Activated naive CD4-positive, alpha-beta T cell treated with Interleukin-2 at 50 U/mL for 16 hours (primary cell): ENCODE measurements at regions not wholly inside any gene's neighbourhood (a gene's known extent, or its start where the extent isn't known, plus 50 kb on each side); places are given as distances from the start of the nearest gene placed in this dataset.

ENCODE experiments used
- DNase-seq: peaks from one replicate; pipeline ENCODE4 v3.0.0-alpha.2; 2020

DNA sequence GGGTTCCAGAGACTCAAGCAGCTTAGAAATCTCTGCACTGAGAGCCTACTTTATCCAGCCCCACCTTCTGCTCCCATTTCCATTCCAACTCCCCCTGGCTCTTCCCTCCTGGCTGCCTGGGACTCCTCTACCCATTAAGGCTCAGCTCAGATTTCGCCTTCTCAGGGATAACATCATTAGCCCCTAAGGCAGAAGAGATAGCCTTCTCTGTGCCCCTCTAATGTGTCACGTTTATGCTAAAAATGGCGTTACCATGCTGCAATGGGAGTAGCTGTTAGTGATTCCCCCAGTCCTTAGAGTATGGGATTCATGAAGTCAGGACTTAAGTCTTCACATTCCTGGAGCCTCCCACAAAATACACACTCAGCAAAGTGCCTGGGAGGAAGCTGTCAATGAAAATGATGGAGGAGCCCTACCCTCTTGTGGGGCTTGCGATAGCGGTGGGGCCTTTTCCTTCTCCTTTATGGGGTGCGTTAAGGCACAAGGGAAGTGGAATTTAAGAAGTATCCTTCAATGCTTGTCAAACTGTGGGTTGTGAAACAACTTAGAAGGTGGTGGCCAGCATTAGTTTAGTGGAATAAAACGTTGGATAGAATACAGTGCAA is 144.7 kb upstream of the COPS8 start:
- no peak for DNase-seq

DNA sequence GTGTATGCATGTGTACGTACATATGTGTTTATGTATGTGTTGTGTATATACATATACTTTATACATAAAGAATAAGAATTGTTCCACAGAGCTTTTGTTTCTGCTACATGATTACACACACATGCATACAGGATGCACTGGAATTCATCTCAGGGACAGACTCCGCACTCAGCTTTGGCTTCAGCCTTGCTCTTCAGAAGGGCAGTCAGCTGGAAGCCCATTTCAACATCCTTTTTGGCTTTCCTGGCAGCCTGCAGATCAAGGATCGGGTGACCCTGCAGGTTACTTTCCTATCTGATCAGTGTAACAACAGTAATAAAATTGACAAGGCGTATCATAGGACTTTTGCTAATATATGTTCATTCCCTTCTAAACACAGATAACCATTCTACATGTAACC is 144.1 kb upstream of the COPS8 start:
- no peak for DNase-seq

DNA sequence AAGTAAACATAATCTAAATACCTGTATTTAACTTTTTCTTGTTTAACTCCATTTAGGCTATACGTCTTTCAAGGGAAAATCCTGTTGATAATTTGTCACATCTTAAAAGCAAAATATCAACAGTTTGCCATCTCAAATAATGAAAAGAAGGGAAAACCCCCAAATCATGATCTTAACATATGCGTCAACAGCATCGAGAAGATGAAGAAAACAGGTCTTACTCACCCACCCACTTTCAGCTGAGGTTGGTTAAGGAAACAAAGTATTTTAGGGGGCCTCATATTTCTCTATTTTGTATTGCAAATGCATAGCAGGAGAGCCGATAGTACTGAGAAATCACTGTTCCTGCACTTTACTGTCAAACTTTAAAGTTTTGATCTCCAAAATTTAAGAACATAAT is 143.1 kb upstream of the COPS8 start:
- no peak for DNase-seq

DNA sequence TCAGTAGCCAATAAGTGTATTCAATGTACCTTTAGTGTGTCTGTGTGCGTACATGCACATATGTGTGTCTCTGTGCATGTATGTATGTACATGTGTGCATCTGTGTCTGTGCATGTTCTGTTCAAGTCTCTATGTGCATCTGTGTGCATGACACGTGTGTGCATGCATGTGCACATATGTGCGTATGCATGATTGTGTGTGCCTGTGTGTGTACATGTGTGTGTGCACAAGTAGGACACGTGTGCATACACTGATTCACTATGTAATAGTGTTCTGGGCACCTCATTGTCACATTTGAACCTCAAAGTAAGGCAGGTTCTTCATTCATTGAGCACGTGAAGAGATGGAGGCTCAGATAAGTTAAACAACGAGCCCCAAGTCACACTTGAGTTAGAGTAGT is 142.6 kb upstream of the COPS8 start:
- DNase-seq: no peak

DNA sequence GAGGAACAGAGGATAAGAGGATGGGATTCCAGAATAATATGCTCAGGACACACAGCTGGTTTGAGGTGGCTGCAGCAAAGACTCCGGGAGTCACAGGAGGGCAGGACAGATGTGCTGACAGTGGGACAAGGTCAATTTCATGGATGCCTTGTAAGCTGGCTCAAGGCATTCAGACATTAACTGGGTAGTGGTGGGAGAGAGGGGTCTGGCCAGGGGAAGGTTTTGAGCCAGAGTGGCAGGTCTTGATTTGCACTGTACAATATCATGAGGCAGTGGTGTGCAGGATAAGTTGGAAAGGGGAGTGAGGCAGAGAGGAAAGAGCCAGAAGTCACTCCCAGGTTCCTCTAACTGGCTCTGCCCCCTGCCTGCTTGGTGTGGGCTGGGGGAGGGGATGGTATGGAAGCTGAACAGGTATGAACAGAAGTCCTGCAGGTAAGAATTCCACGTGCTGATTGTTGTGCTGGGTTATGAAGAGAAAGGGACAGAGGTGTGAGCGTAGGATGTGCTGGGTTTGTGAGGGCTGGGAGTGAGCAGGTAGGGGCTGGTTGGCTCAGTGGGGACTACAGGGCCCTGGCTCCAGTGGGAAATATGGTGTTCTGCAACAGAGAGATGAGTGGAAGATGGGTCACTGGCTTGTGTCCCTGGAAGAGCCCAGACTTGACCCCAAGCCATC is 141.7 kb upstream of the COPS8 start:
- DNase-seq: no peak

DNA sequence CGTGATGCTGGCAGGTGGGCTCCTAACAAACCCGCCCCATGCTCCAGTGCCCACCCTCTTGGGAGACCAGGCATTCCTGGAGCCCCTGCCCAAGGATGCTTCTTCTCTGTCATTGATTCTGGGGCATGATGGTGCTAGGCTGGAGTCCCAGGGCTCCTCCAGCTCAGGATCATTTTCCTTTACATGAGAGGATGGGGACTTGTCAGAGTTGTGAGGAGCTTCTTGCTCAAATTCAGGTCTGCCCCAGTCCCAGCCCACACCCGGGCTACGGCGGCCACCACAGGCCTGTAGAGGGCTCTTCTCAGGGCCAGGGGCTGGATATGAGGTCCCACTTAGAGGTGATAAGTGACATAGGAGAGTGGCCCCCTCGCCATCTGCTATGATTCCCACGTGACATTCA is 141.1 kb upstream of the COPS8 start:
- no peak for DNase-seq

DNA sequence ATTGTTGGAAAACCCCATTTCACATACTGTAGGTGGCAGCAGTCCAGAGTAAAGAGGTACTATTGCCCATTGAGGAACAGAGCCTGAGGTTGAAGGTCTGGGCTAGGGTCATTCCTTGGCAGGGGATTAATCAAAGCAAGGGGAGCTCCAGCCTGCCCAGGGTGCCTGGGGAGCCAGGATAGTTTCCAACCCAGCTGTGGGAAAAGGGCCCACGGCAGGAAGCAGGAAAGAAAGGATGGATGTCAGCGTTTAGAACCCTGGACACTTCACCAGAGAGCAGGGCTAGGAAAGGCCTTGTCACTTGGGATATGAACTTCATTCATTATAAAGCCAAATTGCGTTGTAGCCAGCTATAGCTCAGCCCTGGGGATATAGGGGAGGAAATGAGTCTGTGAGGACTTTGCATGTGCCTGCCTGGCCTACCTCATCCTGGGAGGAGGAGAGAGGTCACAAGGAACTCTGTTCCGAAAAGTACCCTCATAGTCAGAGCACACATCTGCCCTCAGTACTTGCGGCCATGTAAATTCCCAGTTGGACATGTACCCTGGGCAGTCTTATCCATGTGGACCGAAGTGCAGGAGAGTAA is 140.2 kb upstream of the COPS8 start:
- DNase-seq: no peak

DNA sequence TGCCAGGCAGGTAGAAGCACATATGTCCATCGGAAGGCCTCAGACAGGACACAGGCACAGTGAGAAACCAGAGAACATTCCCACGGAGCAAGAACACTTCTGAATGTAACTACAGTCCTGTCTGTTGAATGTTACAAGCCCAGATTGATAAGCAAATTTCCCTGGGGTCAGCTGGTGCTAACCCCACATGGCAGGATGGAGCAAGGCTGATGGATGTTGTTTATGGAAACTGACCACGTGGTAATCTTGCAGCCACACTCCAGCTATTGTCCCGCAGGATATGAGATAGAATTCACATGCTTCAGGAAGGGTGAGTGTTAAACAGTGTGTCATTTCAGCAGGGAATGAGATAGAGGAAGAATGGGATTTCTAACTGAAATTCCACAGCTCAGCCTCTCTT is 138.8 kb upstream of the COPS8 start:
- no peak for DNase-seq

DNA sequence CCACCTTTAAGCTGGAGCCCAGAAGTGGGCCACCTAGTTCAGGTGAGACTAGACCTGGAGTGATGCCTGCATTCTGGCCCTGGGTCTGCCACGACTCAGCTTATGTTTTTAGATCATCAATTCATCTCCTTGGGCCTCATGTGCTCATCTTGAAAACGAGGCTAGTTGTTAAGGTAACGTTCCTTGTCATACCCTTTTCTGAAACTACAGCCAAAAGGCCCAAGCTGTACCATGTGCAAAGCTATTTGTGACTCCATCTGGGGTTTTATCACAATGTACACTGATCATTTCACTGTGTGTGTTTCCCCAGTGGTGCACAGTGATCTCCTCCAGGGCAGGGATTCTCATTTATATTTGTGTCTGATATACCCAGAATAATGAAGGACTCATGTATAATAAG is 138.4 kb upstream of the COPS8 start:
- DNase-seq: no peak

DNA sequence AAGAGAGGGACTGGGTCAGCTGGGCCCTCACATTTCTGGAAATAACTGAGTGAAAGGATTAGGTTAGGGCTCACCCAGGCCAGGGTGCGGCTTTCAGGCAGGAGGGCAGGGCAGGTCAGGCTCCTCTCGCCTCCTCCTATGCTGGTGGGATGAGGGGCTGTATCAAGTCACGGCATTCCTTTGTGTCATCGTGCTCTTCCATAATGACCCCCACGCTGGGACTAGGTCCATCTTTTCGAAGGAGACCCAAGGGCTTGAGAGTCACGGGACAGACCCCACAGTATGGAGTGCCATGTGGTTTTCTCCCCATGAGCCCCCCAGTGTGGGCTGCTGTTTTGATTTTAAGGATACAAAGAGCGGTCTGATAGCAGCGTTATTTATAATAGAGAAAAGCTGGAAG is 137.8 kb upstream of the COPS8 start:
- DNase-seq: no peak

DNA sequence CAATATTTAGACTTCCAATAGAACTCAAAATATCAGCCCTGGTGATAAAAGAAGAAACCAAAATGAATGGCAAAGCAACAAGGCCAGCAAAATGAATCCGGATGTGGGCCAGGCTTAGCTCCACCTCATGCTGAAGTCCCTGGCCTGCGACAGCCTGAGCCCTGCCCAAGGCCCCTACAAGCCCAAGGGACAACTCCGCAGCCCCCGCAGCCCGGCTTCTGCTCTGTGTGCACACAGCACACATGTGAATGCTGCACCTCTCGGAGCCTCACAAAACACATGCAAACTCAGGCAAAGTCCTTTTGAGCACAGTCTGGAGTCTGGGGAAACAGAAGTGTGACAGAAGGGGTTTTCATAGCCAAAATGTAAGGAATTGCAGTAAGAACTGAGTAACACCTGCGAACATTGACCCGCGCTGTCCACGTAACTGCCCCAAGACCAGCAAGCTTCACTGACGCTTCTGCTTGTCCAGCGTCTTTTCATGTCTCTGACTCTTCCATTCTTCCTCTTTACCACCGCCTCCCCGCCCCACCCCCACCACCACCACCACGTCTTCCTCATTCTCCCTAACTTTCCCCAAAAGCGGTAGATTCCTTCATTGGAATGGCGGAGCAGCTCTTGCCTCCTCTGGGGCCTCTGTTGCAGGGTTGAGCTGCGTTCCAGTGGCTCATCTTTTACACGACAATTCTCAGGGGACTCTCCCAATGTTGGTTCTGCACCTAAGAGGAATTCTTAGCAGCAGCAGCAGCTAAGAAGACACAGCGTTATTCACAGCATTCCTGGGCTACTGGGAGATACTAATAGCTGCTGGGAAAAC is 136.4 kb upstream of the COPS8 start:
- no peak for DNase-seq

DNA sequence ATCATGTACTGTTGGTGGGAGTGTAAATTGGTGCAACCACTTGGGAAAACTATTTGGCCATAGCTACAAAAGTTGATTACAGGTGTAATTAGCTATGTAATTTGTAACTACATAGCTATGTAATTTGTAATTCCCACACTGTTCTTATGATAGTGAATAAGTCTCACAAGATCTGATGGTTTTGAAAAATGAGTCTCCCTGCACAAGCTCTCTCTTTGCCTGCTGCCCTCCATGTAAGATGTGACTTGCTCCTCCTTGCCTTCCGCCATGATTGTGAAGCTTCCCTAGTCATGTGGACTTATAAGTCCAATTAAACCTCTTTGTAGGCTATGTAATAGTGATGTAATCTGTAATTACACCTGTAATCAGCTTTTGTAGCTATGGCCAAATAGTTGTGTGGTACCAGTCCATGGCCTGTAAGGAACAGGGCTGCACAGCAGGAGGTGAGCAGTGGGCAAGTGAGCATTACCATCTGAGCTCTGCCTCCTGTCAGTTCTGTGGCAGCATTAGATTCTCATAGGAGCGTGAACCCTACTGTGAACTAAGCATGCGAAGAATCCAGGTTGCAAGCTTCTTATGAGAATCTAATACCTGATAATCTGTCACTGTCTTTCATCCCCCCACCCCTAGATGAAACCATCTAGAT is 133.7 kb upstream of the COPS8 start:
- DNase-seq: no peak

DNA sequence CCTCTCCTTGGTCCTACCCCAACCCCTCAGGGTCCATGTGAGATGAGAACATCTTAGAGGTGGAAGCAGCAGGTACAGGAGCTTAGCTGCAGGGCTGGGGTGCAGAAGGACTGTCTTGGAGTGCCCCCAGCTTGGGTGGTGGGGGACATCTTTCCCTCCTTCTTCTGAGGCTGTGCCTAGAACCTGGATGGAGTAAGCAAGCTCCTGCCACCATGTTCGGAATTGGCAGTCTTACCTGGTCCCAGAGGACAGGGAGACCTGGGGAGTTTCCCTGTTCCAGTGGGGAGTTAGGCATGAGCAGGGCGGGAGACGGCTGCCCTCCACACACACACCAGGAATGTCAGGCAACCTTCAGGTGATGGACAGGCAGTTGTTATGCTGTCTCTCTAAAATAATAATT is 131.0 kb upstream of the COPS8 start:
- no peak for DNase-seq

DNA sequence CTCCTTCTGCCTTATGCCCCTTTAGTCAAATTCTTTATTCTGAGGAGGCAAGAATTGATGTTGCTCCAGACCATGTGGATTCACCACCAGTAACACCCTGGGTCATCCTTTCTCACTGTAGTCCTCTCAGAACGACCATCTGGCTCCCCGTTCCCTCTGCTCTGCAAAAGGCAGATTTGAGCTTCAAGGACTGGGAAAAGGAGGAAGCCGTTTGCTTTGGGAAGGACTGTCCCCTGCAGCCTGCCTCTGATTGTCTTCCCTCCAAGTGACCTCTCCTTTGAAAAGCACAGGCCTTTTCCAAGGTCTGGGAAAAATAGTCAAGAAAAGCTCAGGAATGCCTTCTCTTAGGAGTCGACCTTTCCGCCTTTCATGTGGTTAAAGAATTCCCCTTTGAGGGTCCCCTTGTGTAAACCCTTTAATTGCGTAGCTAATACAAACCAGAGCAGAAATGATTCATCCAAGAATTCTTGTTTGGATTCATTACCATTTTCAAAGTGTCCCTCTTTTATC is 130.1 kb upstream of the COPS8 start:
- DNase-seq: no peak

DNA sequence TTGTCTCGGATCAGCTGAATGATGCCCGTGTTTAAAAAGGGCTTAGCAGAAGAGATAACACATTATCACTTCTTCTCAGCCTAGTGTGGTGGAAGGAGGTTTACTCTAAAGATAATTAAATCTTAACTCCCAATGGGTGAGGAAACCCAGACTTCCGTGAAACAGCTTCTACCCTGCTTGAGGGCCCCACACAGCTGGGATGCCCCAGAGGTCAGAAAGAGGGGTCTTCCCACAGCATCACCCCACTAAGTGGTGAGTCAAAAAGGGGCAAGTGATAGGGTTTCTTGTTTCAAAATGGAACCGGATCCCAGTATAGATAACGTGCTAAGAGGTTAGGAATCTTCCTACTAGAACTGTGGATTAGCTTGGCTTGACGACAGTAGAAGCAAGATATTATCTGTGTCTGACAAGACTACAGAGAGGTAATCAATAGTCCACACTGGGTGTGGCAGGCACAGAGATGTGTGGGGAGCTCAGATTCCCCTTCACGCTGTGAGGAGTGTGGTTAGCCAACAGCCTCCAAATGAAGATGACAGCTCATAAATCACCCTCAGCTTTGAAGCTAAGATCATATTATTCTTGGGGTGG is 129.6 kb upstream of the COPS8 start:
- no peak for DNase-seq

DNA sequence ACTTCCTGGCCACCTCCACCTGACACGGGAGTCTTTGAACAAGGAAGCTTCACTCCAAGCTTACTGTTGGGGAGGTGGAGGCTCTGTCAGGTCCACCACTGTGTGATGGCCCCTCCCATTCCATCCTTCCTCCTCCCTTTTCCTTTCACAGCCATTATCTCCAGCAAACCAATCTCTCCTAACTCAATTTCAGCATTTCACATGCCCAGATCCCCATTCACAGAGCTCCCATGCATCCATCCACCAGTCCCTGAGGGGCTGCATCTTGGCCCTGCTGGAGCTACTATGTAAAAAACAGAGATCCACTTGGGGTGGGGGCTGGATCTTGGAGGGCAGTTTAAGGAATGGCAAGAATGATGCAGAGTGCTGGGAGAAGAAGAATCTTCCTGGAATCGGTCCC is 129.0 kb upstream of the COPS8 start:
- DNase-seq: no peak

DNA sequence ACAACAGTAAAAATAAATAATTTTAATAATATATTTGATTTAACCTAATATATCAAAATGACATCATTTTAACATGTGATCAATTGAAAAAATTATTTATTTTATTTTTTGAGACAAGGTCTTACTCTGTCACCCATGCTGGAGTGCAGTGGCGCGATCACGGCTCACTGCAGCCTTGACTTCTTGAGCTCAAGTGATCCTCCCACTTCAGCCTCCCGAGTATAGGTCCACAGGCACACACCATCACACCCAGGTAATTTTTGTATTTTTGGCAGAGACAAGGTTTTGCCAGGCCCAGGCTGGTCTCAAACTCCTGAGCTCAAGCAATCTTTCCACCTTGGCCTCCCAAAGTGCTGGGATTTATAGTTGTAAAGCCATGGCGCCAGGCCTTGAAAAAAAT is 126.7 kb upstream of the COPS8 start:
- no peak for DNase-seq

DNA sequence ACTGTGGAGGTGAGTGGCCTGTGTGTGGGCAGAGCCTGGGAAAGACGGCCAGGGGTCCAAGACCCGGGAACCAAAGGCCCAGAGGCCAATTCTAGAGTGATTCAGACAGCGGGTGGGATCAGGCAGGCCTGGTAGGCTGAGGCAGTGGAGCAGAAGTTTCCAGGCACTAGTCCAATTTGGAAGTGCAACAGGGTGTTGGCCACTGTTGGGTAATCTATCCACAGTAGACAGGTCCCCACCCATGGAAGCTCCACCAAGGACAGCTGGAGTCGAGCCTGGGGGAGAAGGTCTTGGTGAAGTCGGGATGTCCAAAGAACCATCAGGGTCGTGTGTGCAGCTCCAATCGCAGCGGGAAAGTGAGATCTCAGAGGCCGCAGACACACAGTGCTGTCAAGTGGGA is 125.8 kb upstream of the COPS8 start:
- no peak for DNase-seq

DNA sequence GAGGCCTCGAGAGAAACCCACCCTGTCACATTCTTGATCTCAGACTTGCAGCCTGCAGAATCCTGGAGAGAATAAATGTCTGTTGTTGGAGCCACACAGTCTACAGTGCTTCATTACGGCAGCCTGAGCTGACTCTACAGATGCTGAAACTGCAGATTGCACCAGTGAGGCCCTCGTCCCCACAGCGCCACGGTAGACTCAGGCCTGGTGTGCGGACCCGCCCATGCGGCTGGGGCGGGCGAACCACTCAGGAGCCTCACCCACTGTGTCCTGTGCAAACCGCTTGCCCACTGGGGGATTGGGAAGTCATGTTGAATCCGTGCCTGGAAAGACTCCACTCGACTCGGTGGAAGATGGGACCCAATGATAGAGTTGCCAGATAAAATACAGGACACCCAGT is 125.2 kb upstream of the COPS8 start:
- DNase-seq: no peak

DNA sequence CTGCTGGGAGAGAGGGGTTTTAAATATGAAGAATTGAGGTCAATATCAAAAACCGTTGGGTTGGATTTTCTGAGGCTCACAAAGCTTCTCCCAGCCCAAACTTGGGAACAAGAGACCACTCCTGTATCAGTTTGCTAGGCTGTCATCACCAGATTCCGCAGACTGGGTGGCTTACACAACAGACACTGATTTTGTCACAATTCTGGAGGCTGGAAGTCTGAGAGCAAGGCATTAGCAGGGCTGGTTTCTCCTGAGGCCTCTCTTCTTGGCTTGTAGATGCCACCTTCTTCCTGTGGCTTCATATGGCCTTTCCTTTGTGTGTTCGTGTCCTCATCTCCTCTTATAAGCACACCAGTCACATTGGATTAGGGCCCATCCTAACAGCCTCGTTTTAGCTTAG is 122.9 kb upstream of the COPS8 start:
- no peak for DNase-seq

DNA sequence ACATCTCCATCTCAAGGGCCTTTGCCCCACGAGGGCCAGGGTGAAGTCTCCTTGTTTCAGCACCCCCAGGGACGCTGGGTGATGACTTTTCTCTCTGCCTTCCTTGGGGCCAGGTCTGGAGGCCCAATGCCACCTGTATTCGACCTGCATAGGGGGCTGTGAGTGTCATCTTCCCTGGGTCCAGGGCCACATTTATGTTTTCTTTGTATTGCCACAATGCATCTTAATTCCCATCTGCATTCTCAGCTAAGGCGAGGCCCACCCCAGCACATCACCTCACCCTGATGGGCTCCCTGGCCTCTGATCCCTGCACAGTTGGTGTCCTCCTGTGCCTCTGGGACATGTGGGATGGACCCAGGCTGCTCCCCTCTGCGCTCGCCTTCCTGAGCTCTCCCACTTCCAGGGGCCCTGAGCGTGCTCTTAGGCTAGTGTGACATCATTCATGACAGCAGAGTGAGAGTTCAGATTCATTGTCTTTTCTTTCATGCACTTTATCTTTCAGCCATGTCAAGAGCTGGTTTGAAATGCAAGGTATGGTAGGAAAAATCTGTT is 122.0 kb upstream of the COPS8 start:
- no peak for DNase-seq

DNA sequence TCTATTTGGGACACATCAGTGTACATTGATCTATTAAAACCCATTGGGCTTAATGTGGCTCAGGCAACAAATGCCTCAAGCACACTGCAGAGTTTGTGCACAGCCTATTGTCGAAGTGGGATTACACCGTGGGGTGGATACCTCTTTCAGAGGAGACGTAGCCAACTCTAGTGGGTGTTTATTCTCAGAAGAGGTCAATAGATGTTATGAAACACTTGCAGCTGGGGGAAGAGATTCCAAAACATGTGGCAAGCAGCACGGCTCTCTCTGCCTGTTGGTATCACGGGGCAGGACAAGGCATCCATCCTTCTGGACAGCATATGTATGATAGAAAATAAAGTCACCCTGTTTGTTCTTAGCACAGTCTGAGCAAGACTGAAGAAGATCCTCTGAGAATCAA is 121.4 kb upstream of the COPS8 start:
- no peak for DNase-seq
